Astrocyte (in vitro differentiated cells and primary cell): ENCODE measurements at regions not wholly inside any gene's neighbourhood (a gene's known extent, or its start where the extent isn't known, plus 50 kb on each side); places are given as distances from the start of the nearest gene placed in this dataset.

Source experiments
- DNase-seq: peaks from one replicate; pipeline ENCODE4 v3.0.0-alpha.2; 2010; ENCODE audit warnings: low read depth
- FAIRE-seq: peaks from 2 replicates; lab custom pipeline; 2011; peaks lifted over from hg19 to GRCh38; lab: Jason Lieb, UNC
- H2AFZ ChIP-seq: 2 replicates; pipeline ENCODE4 v1.6.0; 2012; ENCODE audit warnings: low read depth, low read length, inconsistent platforms
- H3K27ac ChIP-seq: 2 replicates; pipeline ENCODE4 v1.5.1; 2011; ENCODE audit warnings: low read depth, low read length, inconsistent platforms
- H3K27me3 ChIP-seq: 2 replicates; pipeline ENCODE4 v1.6.0; 2011; ENCODE audit warnings: low read length, inconsistent platforms; ENCODE audit not compliant: insufficient read depth
- H3K36me3 ChIP-seq: 2 replicates; pipeline ENCODE4 v1.5.1; 2011; ENCODE audit warnings: low read length, inconsistent platforms; ENCODE audit not compliant: insufficient read depth
- H3K4me1 ChIP-seq: 2 replicates; pipeline ENCODE4 v1.5.1; 2011; ENCODE audit warnings: low read length, inconsistent platforms; ENCODE audit not compliant: insufficient read depth
- H3K4me2 ChIP-seq: 2 replicates; pipeline ENCODE4 v1.6.0; 2012; ENCODE audit warnings: low read length, inconsistent platforms
- H3K4me3 ChIP-seq: 2 replicates; pipeline ENCODE4 v1.5.1; 2011; ENCODE audit warnings: low read depth, mild to moderate bottlenecking, low read length, inconsistent platforms; ENCODE audit not compliant: insufficient read depth
- H3K79me2 ChIP-seq: 2 replicates; pipeline ENCODE4 v1.6.0; 2012; ENCODE audit warnings: mild to moderate bottlenecking, low read length, inconsistent platforms; ENCODE audit not compliant: insufficient read depth
- H3K9ac ChIP-seq: 2 replicates; pipeline ENCODE4 v1.6.0; 2012; ENCODE audit warnings: mild to moderate bottlenecking, low read length, inconsistent platforms
- H3K9me3 ChIP-seq: 2 replicates; pipeline ENCODE4 v1.5.1; 2012; ENCODE audit warnings: low read depth, mild to moderate bottlenecking, low read length, inconsistent platforms; ENCODE audit not compliant: insufficient read depth
- H4K20me1 ChIP-seq: 2 replicates; pipeline ENCODE4 v1.6.0; 2012; ENCODE audit warnings: low read length, inconsistent platforms; ENCODE audit not compliant: insufficient read depth
- H3K27ac Mint-ChIP-seq: one replicate; pipeline ENCODE4 v1.8.0; 2021; ENCODE audit warnings: mild to moderate bottlenecking, mixed read lengths; ENCODE audit not compliant: unreplicated experiment
- H3K27me3 Mint-ChIP-seq: one replicate; pipeline ENCODE4 v1.8.0; 2021; ENCODE audit warnings: low read depth, mixed read lengths; ENCODE audit not compliant: unreplicated experiment
- H3K36me3 Mint-ChIP-seq: one replicate; pipeline ENCODE4 v1.8.0; 2021; ENCODE audit warnings: low read depth, mixed read lengths; ENCODE audit not compliant: unreplicated experiment
- H3K4me1 Mint-ChIP-seq: one replicate; pipeline ENCODE4 v1.8.0; 2021; ENCODE audit warnings: low read depth, mixed read lengths; ENCODE audit not compliant: unreplicated experiment
- H3K4me3 Mint-ChIP-seq: one replicate; pipeline ENCODE4 v1.8.0; 2021; ENCODE audit warnings: mild to moderate bottlenecking, moderate library complexity, mixed read lengths; ENCODE audit not compliant: unreplicated experiment
- H3K9me3 Mint-ChIP-seq: one replicate; pipeline ENCODE4 v1.8.0; 2021; ENCODE audit warnings: mild to moderate bottlenecking, mixed read lengths; ENCODE audit not compliant: unreplicated experiment
- EZH2 ChIP-seq: IDR thresholded peaks from 2 replicates; pipeline ENCODE4 v1.6.1; 2012; ENCODE audit warnings: mild to moderate bottlenecking, low read length, inconsistent platforms; ENCODE audit not compliant: insufficient read depth
- TF ChIP-seq, protein P1 (sequence below): IDR thresholded peaks from 2 replicates; pipeline ENCODE4 v1.5.1; 2011; ENCODE audit warnings: low read depth, mild to moderate bottlenecking, inconsistent platforms, low read length, moderate library complexity; ENCODE audit not compliant: insufficient read depth

DNA sequence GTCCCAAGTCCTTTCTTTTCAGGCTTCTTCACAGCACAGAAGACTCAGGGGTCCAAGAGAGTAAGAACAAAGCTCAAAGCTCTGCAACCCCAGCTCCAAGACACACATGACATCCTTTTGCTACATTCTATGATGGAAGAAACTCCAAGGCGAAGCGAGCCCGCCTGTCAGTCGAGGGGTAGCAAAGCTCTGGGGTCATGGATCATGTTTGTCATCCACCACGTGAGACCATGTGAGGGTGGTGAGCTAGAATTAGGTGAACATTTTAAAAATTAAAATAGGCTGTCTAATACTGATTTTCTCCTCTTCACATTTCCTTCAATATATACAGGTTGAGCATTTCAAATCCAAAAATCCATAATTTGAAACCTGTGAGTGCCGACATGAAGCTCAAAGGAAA lies 189.6 kb downstream of the TTLL2 start:
- H3K4me2 ChIP-seq, result no peak overlapping the region
- H3K27me3 ChIP-seq, result no peaks in the 10 kb centered on the region
- H3K4me1 ChIP-seq, result no peaks in the 10 kb centered on the region
- no peaks in the 10 kb centered on the region for H4K20me1 ChIP-seq
- no peak overlapping the region for H3K27ac ChIP-seq
- H3K4me3 Mint-ChIP-seq, result no peak overlapping the region
- DNase-seq (no peak), FAIRE-seq (no peak)
- no peak overlapping the region for H3K9ac ChIP-seq
- no peaks in the 10 kb centered on the region for H3K9me3 Mint-ChIP-seq
- no peak overlapping the region for H2AFZ ChIP-seq
- H3K27ac Mint-ChIP-seq, result no peak overlapping the region
- H3K36me3 ChIP-seq, result no peaks in the 10 kb centered on the region
- no peaks in the 10 kb centered on the region for H3K36me3 Mint-ChIP-seq
- H3K27me3 Mint-ChIP-seq, result peaks cover 24% of the 10 kb centered on the region
- TF ChIP-seq, protein P1, sequence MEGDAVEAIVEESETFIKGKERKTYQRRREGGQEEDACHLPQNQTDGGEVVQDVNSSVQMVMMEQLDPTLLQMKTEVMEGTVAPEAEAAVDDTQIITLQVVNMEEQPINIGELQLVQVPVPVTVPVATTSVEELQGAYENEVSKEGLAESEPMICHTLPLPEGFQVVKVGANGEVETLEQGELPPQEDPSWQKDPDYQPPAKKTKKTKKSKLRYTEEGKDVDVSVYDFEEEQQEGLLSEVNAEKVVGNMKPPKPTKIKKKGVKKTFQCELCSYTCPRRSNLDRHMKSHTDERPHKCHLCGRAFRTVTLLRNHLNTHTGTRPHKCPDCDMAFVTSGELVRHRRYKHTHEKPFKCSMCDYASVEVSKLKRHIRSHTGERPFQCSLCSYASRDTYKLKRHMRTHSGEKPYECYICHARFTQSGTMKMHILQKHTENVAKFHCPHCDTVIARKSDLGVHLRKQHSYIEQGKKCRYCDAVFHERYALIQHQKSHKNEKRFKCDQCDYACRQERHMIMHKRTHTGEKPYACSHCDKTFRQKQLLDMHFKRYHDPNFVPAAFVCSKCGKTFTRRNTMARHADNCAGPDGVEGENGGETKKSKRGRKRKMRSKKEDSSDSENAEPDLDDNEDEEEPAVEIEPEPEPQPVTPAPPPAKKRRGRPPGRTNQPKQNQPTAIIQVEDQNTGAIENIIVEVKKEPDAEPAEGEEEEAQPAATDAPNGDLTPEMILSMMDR, result no peak
- no peak for TF ChIP-seq EZH2
- H3K9me3 ChIP-seq, result no peaks in the 10 kb centered on the region
- H3K4me1 Mint-ChIP-seq, result no peaks in the 10 kb centered on the region
- H3K79me2 ChIP-seq, result no peaks in the 10 kb centered on the region
- H3K4me3 ChIP-seq, result no peak overlapping the region

DNA sequence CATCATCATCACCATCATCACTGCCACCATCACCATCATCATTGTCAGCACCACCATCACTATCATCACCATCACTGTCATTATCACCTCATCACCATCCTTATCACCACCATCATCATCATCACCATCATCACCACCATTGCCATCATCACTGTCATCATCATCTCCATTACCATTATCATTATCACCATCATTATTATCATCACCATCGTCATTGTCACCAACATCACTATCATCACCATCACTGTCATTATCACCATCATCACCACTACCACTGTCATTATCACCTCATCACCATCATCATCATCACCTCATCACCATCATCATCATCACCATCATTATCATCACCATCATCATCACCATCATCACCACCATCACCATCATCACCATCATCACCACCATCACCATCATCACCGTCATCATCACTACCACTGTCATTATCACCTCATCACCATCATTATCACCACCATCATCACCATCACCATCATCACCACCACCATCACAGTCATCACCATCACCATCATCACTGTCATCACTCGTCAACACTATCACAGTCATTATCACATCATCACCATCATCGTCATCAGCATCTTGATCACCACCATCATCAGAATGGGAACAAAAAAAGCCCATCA lies 191.1 kb downstream of the TTLL2 start:
- TF ChIP-seq, protein P1, result no peak
- TF ChIP-seq EZH2, result no peak
- no peaks in the 10 kb centered on the region for H3K27me3 ChIP-seq
- no peaks in the 10 kb centered on the region for H3K79me2 ChIP-seq
- no peak overlapping the region for H3K9ac ChIP-seq
- Mint-ChIP-seq H3K27ac (no peak overlapping the region), H3K9me3 (no peaks in the 10 kb centered on the region), H3K4me3 (no peak overlapping the region), H3K27me3 (peaks cover 24% of the 10 kb centered on the region), H3K36me3 (no peaks in the 10 kb centered on the region), H3K4me1 (no peaks in the 10 kb centered on the region)
- no peak overlapping the region for H3K4me3 ChIP-seq
- FAIRE-seq (no peak), DNase-seq (no peak)
- no peaks in the 10 kb centered on the region for H3K36me3 ChIP-seq
- no peaks in the 10 kb centered on the region for H4K20me1 ChIP-seq
- no peak overlapping the region for H3K27ac ChIP-seq
- no peaks in the 10 kb centered on the region for H3K4me1 ChIP-seq
- no peak overlapping the region for H2AFZ ChIP-seq
- no peaks in the 10 kb centered on the region for H3K9me3 ChIP-seq
- no peak overlapping the region for H3K4me2 ChIP-seq

DNA sequence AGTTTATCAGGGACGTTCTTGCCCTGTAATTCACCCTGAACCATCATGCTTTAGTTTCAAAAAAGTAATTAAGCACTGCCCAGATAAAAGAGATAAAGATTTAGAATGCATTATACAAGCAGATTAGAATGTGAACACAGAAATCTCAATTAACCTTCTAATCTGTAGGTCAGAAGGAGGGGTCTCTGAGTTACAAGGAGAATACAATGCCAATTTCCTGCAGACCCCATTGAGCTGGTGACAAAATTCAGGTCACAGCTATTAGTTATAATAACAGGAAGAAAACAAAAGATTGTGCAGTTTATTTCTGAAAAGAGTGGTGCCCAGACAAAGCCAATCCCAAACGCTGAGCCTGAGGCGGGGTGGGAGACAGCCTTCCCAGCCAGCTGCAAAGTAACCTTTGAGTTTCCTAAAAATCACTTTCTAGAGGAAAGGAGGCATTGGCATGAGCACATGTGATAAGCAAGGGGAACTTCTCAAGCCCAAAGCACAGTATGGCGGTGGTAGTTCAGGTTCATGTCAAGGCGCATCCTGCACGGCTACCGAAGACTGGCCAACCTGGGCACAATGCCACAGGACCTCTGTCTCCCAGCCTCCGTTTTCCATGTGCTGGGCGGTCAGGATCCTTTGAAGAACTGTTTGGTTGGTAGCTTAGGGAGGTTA lies 192.5 kb downstream of the TTLL2 start:
- no peak overlapping the region for H3K27ac Mint-ChIP-seq
- no peaks in the 10 kb centered on the region for H3K9me3 Mint-ChIP-seq
- peaks cover 35% of the 10 kb centered on the region for H3K27me3 Mint-ChIP-seq
- no peaks in the 10 kb centered on the region for H3K4me1 ChIP-seq
- TF ChIP-seq, protein P1, result no peak
- no peak for TF ChIP-seq EZH2
- H3K9me3 ChIP-seq, result no peaks in the 10 kb centered on the region
- H3K79me2 ChIP-seq, result no peaks in the 10 kb centered on the region
- H3K9ac ChIP-seq, result no peak overlapping the region
- no peak overlapping the region for H3K27ac ChIP-seq
- no peak overlapping the region for H2AFZ ChIP-seq
- H3K4me3 Mint-ChIP-seq, result no peak overlapping the region
- no peak for FAIRE-seq
- no peak for DNase-seq
- H3K36me3 ChIP-seq, result no peaks in the 10 kb centered on the region
- no peaks in the 10 kb centered on the region for H3K4me1 Mint-ChIP-seq
- no peaks in the 10 kb centered on the region for H4K20me1 ChIP-seq
- H3K27me3 ChIP-seq, result no peaks in the 10 kb centered on the region
- no peak overlapping the region for H3K4me2 ChIP-seq
- no peaks in the 10 kb centered on the region for H3K36me3 Mint-ChIP-seq
- no peak overlapping the region for H3K4me3 ChIP-seq
